Keratinocyte (primary cell): ENCODE measurements at regions not wholly inside any gene's neighbourhood (a gene's known extent, or its start where the extent isn't known, plus 50 kb on each side); places are given as distances from the start of the nearest gene placed in this dataset.

Source experiments
- DNase-seq: peaks from one replicate; pipeline ENCODE4 v3.0.0-alpha.2; 2011; ENCODE audit warnings: low read depth, missing footprints, low spot score
- FAIRE-seq: peaks from 2 replicates; lab custom pipeline; 2011; peaks lifted over from hg19 to GRCh38; lab: Jason Lieb, UNC
- H2AFZ ChIP-seq: 2 replicates; pipeline ENCODE4 v1.6.0; 2012; ENCODE audit warnings: low read length, control low read depth, inconsistent platforms; ENCODE audit not compliant: control insufficient read depth
- H3K27ac ChIP-seq: 2 replicates; pipeline ENCODE4 v1.5.1; 2011; ENCODE audit warnings: low read length; ENCODE audit not compliant: control insufficient read depth, insufficient read depth
- H3K27me3 ChIP-seq: 3 replicates; pipeline ENCODE4 v1.6.0; 2011; ENCODE audit warnings: low read length; ENCODE audit not compliant: control insufficient read depth, insufficient read depth; ENCODE audit errors: extremely low read depth
- H3K36me3 ChIP-seq, 2 experiments: 2 replicates in 1 of 2; 3 replicates in 1 of 2; pipeline ENCODE4 v1.5.1; 2011; ENCODE audit warnings: low read length in 2 of 2, mild to moderate bottlenecking in 1 of 2; ENCODE audit not compliant: control insufficient read depth in 2 of 2, insufficient read depth in 2 of 2; ENCODE audit errors: extremely low read depth in 1 of 2
- H3K4me1 ChIP-seq: 3 replicates; pipeline ENCODE4 v1.5.1; 2011; ENCODE audit warnings: low read length; ENCODE audit not compliant: control insufficient read depth, insufficient read depth; ENCODE audit errors: extremely low read depth
- H3K4me2 ChIP-seq: 3 replicates; pipeline ENCODE4 v1.6.0; 2011; ENCODE audit warnings: low read depth, low read length; ENCODE audit not compliant: control insufficient read depth, insufficient read depth; ENCODE audit errors: extremely low read depth
- H3K4me3 ChIP-seq, 3 experiments: fragments of 200-600 bp in 1 of 3; sonication (generic) in 1 of 3; 2 replicates in 2 of 3; 3 replicates in 1 of 3; pipeline ENCODE4 v1.5.1; 2011 to 2016; ENCODE audit warnings: low read length in 3 of 3, mild to moderate bottlenecking in 3 of 3, control low read depth in 2 of 3, inconsistent platforms in 1 of 3, low read depth in 1 of 3, mixed read lengths in 1 of 3, mixed run types in 1 of 3, moderate library complexity in 1 of 3; ENCODE audit not compliant: control insufficient read depth in 2 of 3, insufficient read depth in 2 of 3; ENCODE audit errors: extremely low read depth in 1 of 3
- H3K79me2 ChIP-seq: 2 replicates; pipeline ENCODE4 v1.6.0; 2012; ENCODE audit warnings: low read length; ENCODE audit not compliant: control insufficient read depth, insufficient read depth
- H3K9ac ChIP-seq: 3 replicates; pipeline ENCODE4 v1.6.0; 2011; ENCODE audit warnings: low read length; ENCODE audit not compliant: control insufficient read depth, insufficient read depth; ENCODE audit errors: extremely low read depth
- H3K9me1 ChIP-seq: 3 replicates; pipeline ENCODE4 v1.6.0; 2011; ENCODE audit warnings: low read length; ENCODE audit not compliant: control insufficient read depth, insufficient read depth; ENCODE audit errors: extremely low read depth
- H3K9me3 ChIP-seq: 2 replicates; pipeline ENCODE4 v1.5.1; 2012; ENCODE audit warnings: low read depth, low read length; ENCODE audit not compliant: control insufficient read depth
- H4K20me1 ChIP-seq: 3 replicates; pipeline ENCODE4 v1.6.0; 2011; ENCODE audit warnings: low read length; ENCODE audit not compliant: control insufficient read depth, insufficient read depth; ENCODE audit errors: extremely low read depth
- EZH2 ChIP-seq: IDR thresholded peaks from one replicate; pipeline ENCODE4 v1.6.1; 2012; ENCODE audit warnings: inconsistent platforms, mild to moderate bottlenecking, low read length, moderate library complexity
- dilution Hi-C: fragments of 300-500 bp; cut with MboI; formaldehyde crosslinking; loops from one replicate; pipeline ENCODE4 v1.7.0; 2020; ENCODE audit warnings: low sequenced_read_pairs; ENCODE audit not compliant: extremely low pct_ligation_motif_present
- TF ChIP-seq, protein P1 (sequence below), 3 experiments: IDR thresholded peaks in 1 of 3; conservative IDR thresholded peaks in 1 of 3; optimal IDR thresholded peaks in 1 of 3; 2 replicates in 2 of 3; 3 replicates in 1 of 3; pipeline versions ENCODE3 to v1.5.1; 2011; ENCODE audit warnings: low read length in 3 of 3, mild to moderate bottlenecking in 3 of 3, moderate library complexity in 2 of 3, control low read depth in 1 of 3, inconsistent platforms in 1 of 3; ENCODE audit not compliant: insufficient read depth in 2 of 3; ENCODE audit errors: extremely low read depth in 1 of 3

DNA sequence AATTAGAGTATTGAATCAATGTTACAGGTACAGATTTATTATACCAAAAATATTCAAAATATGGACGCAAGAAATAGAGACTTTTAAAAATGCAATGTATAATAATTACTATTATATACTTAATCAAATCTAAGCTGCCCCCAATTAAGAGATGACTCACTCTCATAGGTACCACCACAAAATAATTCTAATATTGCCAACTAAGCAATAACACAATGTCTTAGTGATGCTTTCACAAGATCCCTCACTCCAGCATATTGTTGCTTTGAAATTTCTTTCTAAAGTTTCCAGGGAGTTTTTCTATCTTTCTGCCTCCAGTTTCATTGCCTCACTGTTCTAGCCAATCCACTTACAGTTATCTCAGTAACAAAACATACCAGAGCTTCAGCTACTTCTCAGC is 270.0 kb upstream of the PABPC4L start:
- Histone ChIP-seq H3K36me3 (no peaks in the 10 kb centered on the region), H3K79me2 (no peaks in the 10 kb centered on the region), H3K27ac (no peak overlapping the region), H3K27me3 (no peaks in the 10 kb centered on the region), H3K9me1 (no peaks in the 10 kb centered on the region), H3K4me1 (no peaks in the 10 kb centered on the region), H3K4me2 (no peak overlapping the region), H3K9me3 (no peaks in the 10 kb centered on the region), H3K9ac (no peak overlapping the region), H3K4me3 (no peak overlapping the region), H2AFZ (no peak overlapping the region), H4K20me1 (no peaks in the 10 kb centered on the region)
- DNase-seq (no peak), FAIRE-seq (no peak)
- dilution Hi-C loops: no loop called here
- TF ChIP-seq, protein P1, sequence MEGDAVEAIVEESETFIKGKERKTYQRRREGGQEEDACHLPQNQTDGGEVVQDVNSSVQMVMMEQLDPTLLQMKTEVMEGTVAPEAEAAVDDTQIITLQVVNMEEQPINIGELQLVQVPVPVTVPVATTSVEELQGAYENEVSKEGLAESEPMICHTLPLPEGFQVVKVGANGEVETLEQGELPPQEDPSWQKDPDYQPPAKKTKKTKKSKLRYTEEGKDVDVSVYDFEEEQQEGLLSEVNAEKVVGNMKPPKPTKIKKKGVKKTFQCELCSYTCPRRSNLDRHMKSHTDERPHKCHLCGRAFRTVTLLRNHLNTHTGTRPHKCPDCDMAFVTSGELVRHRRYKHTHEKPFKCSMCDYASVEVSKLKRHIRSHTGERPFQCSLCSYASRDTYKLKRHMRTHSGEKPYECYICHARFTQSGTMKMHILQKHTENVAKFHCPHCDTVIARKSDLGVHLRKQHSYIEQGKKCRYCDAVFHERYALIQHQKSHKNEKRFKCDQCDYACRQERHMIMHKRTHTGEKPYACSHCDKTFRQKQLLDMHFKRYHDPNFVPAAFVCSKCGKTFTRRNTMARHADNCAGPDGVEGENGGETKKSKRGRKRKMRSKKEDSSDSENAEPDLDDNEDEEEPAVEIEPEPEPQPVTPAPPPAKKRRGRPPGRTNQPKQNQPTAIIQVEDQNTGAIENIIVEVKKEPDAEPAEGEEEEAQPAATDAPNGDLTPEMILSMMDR (optimal IDR thresholded peaks at IDR 0.05 in 1 of 3, IDR thresholded peaks at IDR 0.05 in 1 of 3, conservative IDR thresholded peaks at IDR 0.05 in 1 of 3; ENCODE audit: extremely low read depth in 1 of 3, insufficient read depth in 2 of 3, low read length in 3 of 3): no peak
- TF ChIP-seq EZH2: no peak

DNA sequence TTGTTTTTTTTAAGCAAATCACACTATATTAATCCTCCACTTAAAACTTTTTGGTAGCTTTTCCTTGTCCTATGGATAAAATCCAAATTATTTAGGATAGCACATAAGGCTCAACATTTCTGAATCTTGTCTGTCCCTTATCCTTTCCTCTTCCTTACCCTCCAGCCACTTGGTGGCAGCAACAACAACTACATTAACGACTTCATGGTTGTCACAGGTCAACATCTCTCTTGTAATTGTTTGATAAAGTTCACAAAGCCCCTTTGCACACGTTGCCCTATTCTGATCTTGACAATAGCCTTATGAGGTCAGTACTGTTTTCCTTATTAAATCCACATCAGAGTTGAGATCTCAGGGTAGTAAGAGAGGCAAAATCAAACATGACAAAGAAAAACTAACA is 269.0 kb upstream of the PABPC4L start:
- Histone ChIP-seq H3K27me3 (no peaks in the 10 kb centered on the region), H2AFZ (no peak overlapping the region), H3K9me1 (no peaks in the 10 kb centered on the region), H3K9ac (no peak overlapping the region), H3K79me2 (no peaks in the 10 kb centered on the region), H4K20me1 (no peaks in the 10 kb centered on the region), H3K4me2 (no peak overlapping the region), H3K4me3 (no peak overlapping the region), H3K27ac (no peak overlapping the region), H3K4me1 (no peaks in the 10 kb centered on the region), H3K9me3 (no peaks in the 10 kb centered on the region), H3K36me3 (no peaks in the 10 kb centered on the region)
- dilution Hi-C loops: no loop called here
- TF ChIP-seq, protein P1 (optimal IDR thresholded peaks at IDR 0.05 in 1 of 3, IDR thresholded peaks at IDR 0.05 in 1 of 3, conservative IDR thresholded peaks at IDR 0.05 in 1 of 3; ENCODE audit: extremely low read depth in 1 of 3, insufficient read depth in 2 of 3, low read length in 3 of 3): no peak
- TF ChIP-seq EZH2: no peak
- no peak for DNase-seq
- no peak for FAIRE-seq
